RPMI7951 (cell line): ENCODE measurements at regions not wholly inside any gene's neighbourhood (a gene's known extent, or its start where the extent isn't known, plus 50 kb on each side); places are given as distances from the start of the nearest gene placed in this dataset.

Source experiments
- DNase-seq: peaks from one replicate; pipeline ENCODE4 v3.0.0-alpha.2; 2012; ENCODE audit warnings: low read depth

DNA sequence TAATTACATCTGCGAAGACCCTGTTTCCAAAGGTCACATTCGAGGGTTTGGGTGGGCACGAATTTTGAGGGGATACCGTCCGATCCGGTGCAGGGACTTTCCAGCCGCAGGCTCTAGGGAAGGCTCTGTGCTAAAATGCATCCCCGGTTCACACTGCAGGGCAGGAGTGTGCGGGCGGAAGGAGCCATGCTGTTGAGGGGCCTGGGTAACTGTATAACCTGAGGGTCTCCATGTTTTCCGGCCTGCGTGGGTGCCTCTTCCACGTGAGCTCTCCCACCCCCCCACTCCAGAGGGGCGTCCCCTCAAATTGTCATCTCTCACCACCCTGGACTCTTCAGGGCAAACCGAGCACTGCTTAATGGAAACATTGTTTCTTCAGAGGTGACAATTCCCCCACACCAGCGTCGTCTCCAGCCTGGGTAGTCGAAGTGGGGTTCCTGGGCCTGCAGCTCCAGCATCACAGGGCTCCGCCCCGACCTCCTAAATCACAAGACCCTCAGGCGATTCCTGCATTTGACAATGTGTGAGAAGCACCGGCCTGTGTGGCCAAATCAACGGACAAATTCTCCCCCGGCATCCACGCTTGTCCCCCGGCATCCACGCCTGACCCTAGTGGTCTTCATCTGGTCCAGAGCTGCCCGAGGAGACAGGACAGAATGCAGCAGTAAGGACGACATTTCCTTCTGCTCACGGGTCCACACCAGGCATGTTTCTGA lies 51.2 kb downstream of the FOXL3 start:
- DNase-seq, result no peak

DNA sequence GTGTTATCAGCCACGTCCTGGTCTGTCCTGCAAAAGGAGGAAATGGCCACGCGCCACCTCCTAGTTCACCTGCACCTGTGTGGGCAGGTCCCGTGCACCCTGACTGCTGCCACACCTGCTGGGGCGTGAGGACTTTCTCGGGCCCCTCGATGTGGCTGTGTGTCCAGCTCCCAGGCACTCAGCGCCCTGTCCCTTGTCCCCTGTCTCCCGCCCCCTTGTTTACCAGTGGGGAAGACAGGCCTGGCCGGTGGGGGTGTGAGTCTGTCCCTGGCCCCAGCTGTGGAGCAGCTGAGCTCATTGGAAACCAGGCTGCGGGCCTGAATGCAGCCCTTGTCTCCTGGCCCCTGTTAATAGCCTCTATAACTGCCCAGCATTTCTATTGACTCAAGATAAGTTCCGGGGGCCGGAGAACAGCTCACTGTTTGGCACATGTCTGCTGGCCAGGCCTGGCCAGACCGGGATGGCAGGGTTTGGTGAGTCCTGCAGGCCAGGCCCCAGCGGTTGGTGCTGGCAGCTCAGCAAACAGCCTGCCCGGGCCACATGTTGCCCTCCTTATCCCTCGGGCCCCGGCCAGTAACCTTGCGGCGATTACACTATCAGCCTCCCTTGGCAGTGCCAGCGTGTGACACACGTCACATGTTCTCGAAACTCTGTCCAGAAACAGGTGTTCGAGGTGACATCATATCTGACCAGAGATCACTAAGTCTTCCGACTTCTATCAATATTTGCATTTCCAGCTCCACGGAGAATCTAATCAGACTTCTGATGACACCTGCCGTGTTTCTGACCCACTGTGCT lies 52.1 kb downstream of the FOXL3 start:
- DNase-seq, result peak; percentile 37

DNA sequence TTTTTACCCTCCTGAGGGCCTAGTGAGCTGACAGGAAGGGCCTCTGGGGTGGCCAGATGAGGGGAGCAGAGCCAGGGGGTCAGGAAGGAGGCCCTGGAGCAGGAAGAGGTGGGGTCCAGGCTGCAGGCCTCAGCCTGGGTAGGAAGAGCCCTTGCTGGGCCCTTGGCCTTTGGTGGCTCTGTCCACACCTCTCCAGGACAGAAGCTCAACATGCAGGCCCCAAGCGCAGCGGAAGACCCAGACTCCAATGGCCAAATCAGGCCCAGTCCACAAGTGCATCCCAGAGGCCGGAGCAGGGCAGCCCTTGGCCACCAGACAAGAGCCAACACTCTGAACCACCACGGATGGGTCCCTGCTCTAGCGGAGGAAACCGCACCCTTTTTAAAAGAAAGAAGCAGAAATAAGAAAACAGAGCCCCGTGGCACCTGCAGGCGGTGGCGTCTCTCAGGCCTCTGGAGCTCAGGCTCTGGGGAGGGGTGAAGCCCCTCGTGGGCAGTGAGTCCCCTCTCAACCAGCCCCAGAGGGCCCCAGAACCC lies 52.8 kb downstream of the FOXL3 start:
- DNase-seq, result no peak

DNA sequence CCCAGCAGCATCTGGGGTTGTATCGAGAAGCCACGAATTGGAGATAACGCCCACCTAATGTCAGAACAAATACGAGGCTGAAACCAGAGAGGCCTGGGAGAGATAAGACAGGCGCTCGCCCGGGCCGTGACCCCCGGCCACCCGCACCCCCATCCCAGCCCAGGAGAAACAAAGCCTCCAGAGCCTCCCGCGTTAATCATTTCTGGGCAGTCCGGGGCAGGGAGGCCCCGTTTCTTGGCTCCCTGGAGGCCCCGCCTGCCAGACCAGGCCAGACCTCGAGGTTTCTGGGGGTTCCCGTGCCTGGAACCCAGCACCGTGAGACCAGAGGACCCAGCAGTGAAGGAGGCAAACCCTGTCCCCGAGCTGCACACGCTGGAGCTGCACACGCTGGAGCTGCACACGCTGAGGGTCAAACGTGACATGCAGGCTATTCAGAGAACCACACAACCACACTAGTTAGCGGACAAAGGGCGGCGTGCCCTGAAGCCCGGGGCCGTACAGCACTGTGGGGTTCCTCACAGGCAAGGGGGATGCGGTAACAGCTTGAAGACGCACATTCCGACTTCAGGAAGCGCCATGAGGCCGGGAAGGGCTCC lies 53.4 kb downstream of the FOXL3 start:
- no peak for DNase-seq

DNA sequence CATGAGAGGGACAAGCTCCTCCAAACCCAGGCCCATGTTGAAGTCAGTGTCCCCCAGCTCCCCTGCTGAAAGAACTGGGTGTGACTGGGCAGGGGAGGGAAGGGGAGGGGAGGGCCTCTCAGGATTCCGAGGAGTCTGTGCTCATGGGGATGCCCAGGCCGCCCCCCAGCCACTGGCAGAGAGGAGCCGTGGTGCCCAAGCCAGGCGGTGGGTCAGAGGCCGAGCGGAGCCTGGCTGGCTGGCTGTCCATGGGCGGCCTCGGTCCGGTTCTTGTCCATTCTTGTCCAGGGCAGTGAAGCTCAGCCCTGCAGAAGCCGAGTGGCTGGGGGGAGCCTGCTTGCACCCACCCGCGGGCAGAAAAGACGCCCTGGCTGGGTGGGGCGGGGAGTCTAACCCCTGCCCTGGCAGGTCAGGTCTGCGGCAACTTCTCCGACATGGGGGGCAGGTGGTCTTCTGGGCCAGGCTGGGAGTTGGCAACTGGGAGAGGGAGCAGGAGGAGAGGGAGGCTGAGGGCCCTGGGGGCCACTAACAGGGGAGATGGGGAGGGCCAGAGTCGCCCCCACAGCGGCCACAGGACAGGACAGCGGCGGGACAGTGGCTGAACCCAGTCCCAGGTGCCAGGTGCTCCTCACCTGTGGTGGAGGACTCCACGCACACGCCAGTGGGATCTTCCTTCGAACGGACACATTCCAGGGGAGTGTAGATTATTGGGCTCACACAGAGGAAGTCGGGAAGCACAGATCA lies 54.1 kb downstream of the FOXL3 start:
- DNase-seq, result no peak

DNA sequence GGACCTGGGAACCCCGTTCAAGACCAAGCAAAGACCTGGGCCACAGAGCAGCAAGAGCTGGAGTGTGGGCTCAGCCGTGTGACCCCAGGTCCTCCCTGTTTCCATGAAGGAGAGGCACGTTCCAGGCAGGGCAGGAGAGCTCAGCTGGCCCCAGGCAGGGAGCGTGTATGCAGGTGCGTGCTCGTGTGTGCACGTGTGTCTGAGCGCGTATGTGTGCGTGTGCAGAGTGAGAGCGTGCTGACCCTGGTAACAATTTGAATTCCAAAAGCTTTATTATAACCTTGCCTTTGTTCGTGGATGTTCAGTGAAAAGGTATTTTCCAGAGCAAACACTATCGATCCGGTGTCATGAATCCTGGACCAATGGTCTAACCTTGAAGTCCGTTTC lies 54.6 kb downstream of the FOXL3 start:
- no peak for DNase-seq

DNA sequence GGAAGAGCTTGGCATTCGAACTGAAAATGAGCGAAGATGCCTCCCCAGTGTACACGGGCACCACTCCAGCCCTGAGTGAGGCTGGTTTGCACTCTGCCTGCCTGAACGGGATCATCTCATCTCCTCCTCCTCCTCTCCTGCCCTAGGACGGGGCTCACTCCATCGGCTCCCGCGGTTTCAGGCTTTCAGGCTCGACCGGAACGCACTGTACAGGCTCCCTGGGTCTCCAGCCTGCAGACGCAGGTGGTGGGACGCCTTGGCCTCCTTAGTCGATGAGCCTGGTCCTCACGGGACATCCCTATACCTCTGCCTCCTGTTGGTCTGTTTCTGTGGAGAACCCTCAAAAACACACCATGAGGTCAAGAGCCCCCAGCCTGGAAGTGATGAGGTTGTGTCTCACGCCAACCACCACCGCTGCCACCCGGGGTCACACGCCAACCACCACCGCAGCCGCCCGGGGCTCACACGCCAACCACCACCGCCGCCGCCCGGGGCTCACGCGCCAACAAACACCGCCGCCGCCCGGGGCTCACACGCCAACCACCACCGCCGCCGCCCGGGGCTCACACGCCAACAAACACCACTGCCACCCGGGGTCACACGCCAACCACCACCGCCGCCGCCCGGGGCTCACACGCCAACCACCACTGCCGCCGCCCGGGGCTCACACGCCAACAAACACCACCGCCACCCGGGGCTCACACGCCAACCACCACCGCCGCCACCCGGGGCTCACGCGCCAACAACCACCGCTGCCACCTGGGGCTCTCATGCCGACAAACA lies 56.3 kb downstream of the FOXL3 start:
- DNase-seq, result no peak

DNA sequence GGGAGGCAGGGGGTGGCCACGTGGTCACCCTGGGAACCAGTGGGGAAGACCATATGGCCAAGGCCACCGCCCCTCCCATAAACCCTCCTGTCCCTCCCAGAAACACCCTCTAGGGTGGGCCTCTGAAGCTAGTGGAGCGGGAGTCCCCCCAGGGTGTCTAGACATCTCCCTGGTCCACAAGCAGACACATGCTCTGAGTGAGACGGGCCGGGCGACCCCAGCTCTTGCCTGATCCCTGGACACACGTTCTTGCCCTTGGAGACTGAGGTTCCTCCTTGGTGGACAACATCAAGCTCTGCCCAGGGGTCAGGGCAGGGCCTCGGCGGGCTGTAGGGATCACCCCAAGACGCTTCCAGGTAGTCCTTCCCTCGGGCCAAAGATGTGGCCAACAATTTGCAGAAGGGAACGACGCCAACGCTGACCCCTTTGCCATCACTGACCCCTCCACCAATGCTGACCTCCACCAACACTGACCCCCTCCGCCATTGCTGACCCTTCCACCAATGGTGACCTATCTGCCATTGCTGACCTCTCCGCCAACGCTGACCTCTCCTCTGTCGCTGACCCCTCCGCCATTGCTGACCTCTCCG lies 57.1 kb downstream of the FOXL3 start:
- no peak for DNase-seq

DNA sequence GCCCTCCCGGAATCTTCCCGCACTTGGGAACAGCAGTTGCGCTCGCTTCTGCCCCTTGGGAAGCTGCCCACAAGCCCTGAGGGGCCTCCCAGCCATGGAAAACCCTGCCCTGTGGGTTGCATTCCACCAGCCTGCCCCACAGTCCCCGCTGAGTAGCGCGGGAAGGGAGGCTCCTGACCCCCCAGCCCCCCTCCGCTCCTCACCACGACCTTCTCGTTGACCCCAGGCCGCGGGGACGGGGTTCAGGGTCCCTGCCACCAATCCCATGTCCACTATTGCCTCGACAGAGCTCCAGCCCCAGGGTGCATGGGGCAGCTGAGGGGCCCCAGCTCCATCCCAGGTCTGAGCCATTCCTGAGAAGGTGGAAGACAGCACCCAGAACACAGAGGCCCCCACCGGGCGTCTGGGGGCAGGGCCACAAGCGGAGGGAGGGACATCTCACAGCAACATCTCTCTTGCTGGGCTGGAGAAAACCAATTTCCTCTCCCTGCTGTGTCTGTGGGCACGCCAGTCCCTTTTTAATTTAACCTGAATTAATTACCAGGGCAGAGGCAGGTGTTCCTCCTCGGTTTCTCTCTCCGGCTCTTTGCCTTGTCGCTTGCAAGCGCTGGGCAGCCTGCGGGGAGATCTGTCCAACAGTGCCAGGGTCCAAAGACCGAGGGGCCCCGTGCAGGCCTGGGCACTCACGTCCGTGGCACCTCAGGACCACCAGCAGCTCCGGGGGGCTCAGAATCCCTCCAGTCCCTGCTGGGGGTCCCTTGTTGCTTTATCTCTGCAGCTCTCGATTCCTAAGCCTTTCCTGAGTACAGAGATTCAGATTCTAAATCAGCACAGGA lies 57.9 kb downstream of the FOXL3 start:
- DNase-seq, result no peak

DNA sequence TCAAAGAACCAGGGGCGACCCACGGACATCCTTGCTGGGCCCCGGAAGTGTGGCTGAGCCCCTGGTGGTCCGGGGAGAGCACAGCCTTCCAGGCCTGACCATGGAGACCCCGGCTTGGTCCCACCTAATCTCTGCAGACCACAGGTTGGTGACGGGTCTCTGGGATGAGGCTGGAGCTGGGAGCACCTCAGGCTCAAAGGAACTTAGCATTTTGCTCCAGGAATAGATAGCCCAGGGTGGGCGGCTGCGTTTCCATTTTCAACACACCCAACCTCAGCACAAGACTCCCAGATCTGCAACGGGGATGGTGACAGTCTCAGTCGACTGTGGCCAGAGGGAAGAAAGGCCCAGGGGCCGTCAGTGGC lies 58.5 kb downstream of the FOXL3 start:
- DNase-seq, result no peak

DNA sequence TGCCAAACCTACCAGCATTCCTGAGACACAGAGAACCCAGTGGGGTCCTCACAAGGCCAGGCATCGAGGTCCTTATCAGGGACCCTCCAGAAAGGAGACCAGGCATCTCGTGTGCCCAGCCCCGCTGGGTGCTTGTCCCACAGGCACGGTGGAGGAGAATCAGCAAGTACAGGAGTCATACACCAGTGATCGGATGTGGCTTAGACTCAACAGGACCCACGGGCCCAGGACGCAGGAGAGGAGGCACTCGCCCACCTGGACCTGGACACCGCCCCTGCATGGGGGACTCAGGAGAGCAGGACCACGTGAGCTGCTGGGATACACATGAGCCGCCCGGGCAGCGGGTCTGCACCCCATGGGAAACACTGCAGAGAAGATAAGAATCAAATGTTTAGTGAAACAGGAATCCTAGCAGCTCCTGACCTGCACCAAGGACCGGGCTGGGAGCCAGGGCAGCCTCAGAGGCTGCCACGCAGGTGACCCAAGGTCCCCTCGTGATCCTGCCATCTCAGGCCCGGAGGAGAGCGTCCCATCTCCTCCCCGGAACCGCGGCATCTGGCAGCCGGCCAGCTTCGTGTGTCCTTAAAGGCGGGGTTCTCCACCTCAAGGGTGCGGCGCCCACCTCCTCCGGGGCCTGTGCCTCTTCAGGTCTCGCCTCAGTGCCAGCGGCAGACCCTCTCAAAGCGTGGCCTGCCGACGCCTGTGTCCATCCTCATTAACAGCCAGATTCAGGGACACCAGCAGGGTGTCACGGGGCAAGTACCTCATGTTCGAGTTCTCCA lies 59.2 kb downstream of the FOXL3 start:
- no peak for DNase-seq

DNA sequence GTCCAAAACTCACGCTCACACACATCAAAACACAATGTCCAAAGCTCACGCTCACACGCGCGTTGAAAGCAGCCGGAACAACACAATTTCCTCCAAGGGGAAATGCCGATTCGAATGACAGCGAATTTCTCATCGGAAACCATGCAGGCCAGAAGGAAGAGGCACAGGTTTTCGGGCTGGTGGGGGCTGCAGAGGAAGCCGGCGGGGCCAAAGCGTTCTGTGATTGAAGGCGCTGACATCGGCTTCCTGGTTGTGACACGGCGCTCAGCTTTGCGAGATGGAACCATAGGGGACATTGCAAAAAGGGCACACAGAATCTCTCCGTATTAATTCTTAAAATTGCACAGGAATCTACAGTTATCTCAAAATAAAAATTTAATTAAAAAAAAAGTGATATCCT lies 61.3 kb downstream of the FOXL3 start:
- no peak for DNase-seq

DNA sequence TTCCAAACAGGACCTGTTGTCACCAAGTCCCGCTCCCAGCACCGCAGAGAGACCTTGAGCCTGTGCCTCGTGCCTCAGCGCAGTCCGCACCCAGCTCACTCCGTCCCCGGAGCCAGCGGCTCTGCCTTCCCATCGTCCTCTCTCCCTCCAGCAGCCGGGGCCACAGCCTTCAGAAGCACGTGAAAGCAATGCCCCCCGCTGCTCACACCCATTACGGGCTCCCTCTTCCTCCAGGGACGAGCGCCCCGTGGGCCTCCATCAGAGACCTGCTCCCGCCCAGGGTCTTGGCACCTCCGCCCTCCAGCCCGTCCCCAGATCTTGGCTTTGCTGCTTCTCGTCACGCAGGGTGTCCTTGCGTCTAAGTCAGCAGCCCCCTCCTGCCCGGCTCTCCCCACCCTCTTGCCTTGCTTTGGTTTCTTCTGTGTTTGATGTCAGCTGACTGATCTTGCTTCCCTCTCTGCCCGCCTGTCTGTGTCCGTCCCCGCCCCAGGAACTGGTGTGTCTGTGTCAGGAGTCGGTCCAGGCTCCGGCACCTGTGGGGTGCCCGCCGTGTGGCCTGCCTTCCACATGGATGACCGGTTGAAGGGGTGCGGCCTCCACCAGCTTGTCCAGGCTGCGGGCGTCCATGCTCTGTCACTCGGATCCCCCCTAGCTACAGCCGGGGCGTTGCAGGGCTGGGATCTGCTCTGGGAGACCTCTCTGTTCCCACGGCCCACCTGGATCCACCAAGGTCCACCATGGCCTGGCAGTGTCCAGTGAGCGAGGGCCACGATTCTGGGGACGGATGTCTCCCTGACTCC lies 61.9 kb downstream of the FOXL3 start:
- DNase-seq, result no peak

DNA sequence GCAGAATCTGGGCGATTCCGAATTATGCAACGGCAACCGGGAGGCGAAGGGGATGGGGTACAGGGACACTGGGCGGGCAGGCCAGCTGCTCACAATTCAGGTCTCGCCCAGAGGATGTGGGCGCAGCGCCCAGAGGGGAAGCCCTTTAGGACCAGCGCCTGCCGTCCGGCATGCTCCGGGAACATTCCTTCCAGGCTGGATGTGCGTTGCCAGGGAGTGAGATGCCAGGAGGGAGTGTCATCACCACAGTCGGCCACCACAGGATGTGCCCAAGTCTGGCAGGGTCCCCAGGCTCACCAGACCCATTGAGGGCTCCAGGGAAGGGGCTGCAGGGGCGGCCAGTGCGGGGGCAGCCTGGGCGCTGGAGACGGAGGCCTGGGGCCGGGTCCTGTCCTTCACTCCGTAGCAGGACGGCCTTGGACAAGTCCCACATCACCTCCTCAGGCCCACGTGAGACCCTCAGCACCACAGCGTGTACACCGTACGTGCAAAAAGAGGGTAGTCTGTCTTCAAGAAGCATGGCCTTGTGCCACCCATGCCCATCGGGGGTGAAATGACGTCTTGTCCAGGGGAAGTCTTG lies 63.9 kb downstream of the FOXL3 start:
- peak; percentile 67 for DNase-seq

DNA sequence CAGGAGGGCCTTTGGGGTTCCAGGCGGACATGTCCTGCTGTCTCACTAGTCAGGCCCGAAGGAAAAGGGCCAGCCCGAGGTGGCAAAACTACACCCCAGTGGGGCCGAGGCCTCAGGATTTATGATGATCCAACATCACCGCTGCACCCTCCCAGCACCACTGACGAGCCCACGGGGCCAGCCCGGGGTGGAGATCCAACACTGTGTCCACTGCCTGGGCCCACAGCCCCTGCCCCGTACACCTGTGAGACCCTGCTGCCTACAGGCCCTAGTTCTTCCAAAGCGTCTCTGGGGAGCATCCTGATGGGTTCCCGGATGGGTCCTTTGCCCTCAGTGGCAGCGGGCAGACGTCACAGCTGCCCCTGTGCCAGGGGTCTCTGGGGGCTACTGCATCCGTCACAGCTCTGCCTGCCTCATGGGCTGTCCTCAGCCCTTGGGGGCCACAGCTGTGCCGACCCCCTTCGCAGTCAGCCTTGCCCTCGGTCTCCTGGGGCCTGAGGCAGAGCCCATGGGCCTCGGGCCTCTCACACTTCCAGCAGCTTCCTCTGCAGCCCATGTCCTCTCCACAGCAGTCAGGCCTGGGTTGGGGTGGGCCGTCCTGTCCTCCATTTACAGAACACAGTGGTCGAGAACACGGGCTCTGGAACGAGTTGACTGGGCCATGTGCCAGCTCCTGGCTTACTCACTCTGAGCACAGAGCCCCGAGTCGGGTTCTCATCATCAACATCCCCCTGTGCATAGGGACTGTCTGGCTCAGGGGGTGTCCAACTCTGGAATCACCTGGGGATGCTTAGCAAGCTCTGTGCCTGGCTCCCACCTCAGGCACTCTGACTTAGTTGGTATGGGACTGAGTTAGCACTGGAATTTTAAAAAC lies 64.9 kb downstream of the FOXL3 start:
- no peak for DNase-seq

DNA sequence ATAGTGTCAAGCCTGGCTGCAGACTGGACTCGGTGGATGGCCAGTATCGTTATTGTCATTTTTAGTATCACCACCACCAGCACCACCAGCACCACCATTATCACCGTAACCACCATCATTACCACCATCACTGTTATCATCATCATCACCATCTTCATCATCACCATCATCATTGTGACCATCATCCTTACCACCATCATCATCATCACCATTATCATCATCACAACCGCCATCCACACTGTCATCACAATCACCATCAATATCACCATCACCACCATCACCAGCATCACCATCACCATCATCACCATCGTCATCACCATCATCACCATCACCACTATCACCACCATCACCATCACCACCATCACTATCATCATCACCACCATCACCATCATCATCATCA lies 65.6 kb downstream of the FOXL3 start:
- DNase-seq, result no peak

DNA sequence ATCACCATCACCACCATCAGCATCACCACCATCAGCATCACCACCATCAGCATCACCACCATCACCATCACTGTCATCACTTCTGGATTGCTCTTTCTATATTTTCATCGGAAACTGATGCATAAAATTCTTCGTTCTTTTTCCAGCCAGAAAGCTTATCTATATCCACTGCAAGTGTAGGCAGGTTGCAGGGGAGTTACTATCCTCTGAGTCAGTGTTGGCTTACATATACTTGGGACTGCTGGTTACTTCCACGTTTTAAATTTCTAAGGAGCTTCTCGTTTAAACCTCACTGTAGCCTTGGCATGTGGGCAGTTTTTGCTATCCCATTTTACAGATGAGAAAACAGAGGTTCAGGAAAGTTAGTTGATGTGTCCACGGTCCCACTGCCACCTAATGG lies 66.1 kb downstream of the FOXL3 start:
- DNase-seq, result no peak
